Natural killer cell (primary cell): ENCODE measurements at regions not wholly inside any gene's neighbourhood (a gene's known extent, or its start where the extent isn't known, plus 50 kb on each side); places are given as distances from the start of the nearest gene placed in this dataset.
"Not testable (repeated sequence)": the region's sequence is repeated elsewhere in the genome, so short reads cannot be mapped to it uniquely, and the experiment has no call there.

ENCODE experiments used
- ATAC-seq, 3 donors: fragments of 150-1000 bp in 2 of 3; fragments of 200-7000 bp in 1 of 3; cut with Tn5 transposase; 1 replicate in 1 of 3; 2 replicates in 2 of 3; pipeline ENCODE4 v1.10.0; 2021; ENCODE audit warnings: mild to moderate bottlenecking in 2 of 3, moderate library complexity in 2 of 3
- DNase-seq, 2 donors: peaks; one replicate each; pipeline versions ENCODE4 v3.0.0 to v3.0.0-alpha.2; 2013 to 2021; ENCODE audit warnings: mixed read lengths in 1 of 2
- H3K27ac ChIP-seq: one replicate; pipeline ENCODE4 v1.5.1; 2013; ENCODE audit warnings: mild to moderate bottlenecking, low read length
- H3K27me3 ChIP-seq: one replicate; pipeline ENCODE4 v1.6.1; 2013; ENCODE audit warnings: low read length; ENCODE audit not compliant: control insufficient read depth, insufficient read depth
- H3K36me3 ChIP-seq: one replicate; pipeline ENCODE4 v1.6.1; 2013; ENCODE audit warnings: low read length; ENCODE audit not compliant: control insufficient read depth, insufficient read depth
- H3K4me1 ChIP-seq: one replicate; pipeline ENCODE4 v1.6.1; 2013; ENCODE audit warnings: low read length; ENCODE audit not compliant: control insufficient read depth, insufficient read depth
- H3K4me3 ChIP-seq: one replicate; pipeline ENCODE4 v1.5.1; 2013; ENCODE audit warnings: low read length
- H3K9me3 ChIP-seq: one replicate; pipeline ENCODE4 v1.6.1; 2013; ENCODE audit warnings: low read length; ENCODE audit not compliant: control insufficient read depth, insufficient read depth
- H3K27ac Mint-ChIP-seq, 2 donors: one replicate each; pipeline ENCODE4 v1.8.0; 2022; ENCODE audit warnings: mild to moderate bottlenecking in 2 of 2, mixed read lengths in 2 of 2, moderate library complexity in 1 of 2
- H3K27me3 Mint-ChIP-seq, 2 donors: one replicate each; pipeline ENCODE4 v1.8.0; 2022; ENCODE audit warnings: low read depth in 2 of 2, mixed read lengths in 2 of 2
- H3K36me3 Mint-ChIP-seq: one replicate; pipeline ENCODE4 v1.8.0; 2022; ENCODE audit warnings: mixed read lengths
- H3K4me1 Mint-ChIP-seq, 2 donors: one replicate each; pipeline ENCODE4 v1.8.0; 2022; ENCODE audit warnings: mixed read lengths in 2 of 2
- H3K4me3 Mint-ChIP-seq: one replicate; pipeline ENCODE4 v1.8.0; 2022; ENCODE audit warnings: mild to moderate bottlenecking, moderate library complexity, mixed read lengths
- H3K9me3 Mint-ChIP-seq, 2 donors: one replicate each; pipeline ENCODE4 v1.8.0; 2022; ENCODE audit warnings: mixed read lengths in 2 of 2
- CTCF ChIP-seq: fragments of 200-600 bp; IDR thresholded peaks from one replicate; pipeline ENCODE4 v1.8.0; 2022; ENCODE audit warnings: antibody characterized with exemption
- WGBS: methylation state at CpG from one replicate; pipeline ENCODE4 v1.1.7; 2013; ENCODE audit warnings: missing lambda C conversion rate; ENCODE audit not compliant: insufficient coverage; 5-methylcytosine and 5-hydroxymethylcytosine counted together
- intact Hi-C: fragments of 100-400 bp; cut with micrococcal nuclease; formaldehyde crosslinking; loops from one replicate; pipeline ENCODE4 v1.14.2; 2022

GRCh38 chr5:39928709-39929108 is 503.9 kb upstream of the DAB2 start:
- Mint-ChIP-seq H3K27ac (no peak overlapping the region), H3K9me3 (no peaks in the 10 kb centered on the region), H3K4me3 (no peak overlapping the region), H3K36me3 (no peaks in the 10 kb centered on the region), H3K27me3 (peaks cover 27 to 50% of the 10 kb centered on the region in 2 donors), H3K4me1 (no peaks in the 10 kb centered on the region)
- WGBS: 89% methylated on average over 6 of the region's 6 CpGs
- intact Hi-C loops: no loop called here
- Histone ChIP-seq H3K4me1 (no peaks in the 10 kb centered on the region), H3K27ac (no peak overlapping the region), H3K36me3 (no peaks in the 10 kb centered on the region), H3K4me3 (no peak overlapping the region), H3K27me3 (peaks cover 3% of the 10 kb centered on the region), H3K9me3 (no peaks in the 10 kb centered on the region)
- DNase-seq: no peak
- ATAC-seq: no peak
- no peak for TF ChIP-seq CTCF

GRCh38 chr5:39919876-39920275 is 495.1 kb upstream of the DAB2 start:
- Mint-ChIP-seq H3K9me3 (peaks cover 0 to 2% of the 10 kb centered on the region in 2 donors), H3K36me3 (no peaks in the 10 kb centered on the region), H3K4me3 (no peak overlapping the region), H3K4me1 (no peaks in the 10 kb centered on the region), H3K27me3 (peaks cover 4 to 7% of the 10 kb centered on the region in 2 donors), H3K27ac (no peak overlapping the region)
- H3K9me3 ChIP-seq: no peaks in the 10 kb centered on the region
- intact Hi-C loops: no loop called here
- WGBS: no CpG with 5 or more reads among the region's 1 CpG
- H3K27me3 ChIP-seq: no peaks in the 10 kb centered on the region
- no peak overlapping the region for H3K4me3 ChIP-seq
- DNase-seq (no peak), ATAC-seq (no peak)
- no peaks in the 10 kb centered on the region for H3K36me3 ChIP-seq
- TF ChIP-seq CTCF: no peak
- no peaks in the 10 kb centered on the region for H3K4me1 ChIP-seq
- H3K27ac ChIP-seq: no peak overlapping the region

- Mint-ChIP-seq H3K27ac (no peak overlapping the region), H3K4me1 (no peaks in the 10 kb centered on the region)
- ATAC-seq: no peak
Measured at GRCh38 chr5:39912906-39913305, 488.1 kb upstream of the DAB2 start.

GRCh38 chr5:39907267-39907951 is 482.6 kb upstream of the DAB2 start:
- H3K4me3 ChIP-seq, ATAC-seq, intact Hi-C loops, H3K36me3 ChIP-seq, H3K4me3 Mint-ChIP-seq, DNase-seq, H3K36me3 Mint-ChIP-seq, H3K4me1 ChIP-seq, H3K9me3 ChIP-seq, H3K9me3 Mint-ChIP-seq, H3K27ac ChIP-seq, H3K27ac Mint-ChIP-seq, H3K27me3 ChIP-seq, H3K4me1 Mint-ChIP-seq: not testable (repeated sequence)
- 88% methylated on average over 19 of the region's 19 CpGs for WGBS
- peaks cover 6 to 48% of the 10 kb centered on the region in 2 donors for H3K27me3 Mint-ChIP-seq

More at GRCh38 chr5:39912906-39913305, 488.1 kb upstream of the DAB2 start:
- Mint-ChIP-seq H3K36me3 (no peaks in the 10 kb centered on the region), H3K9me3 (peaks cover 0 to 2% of the 10 kb centered on the region in 2 donors), H3K27me3 (peaks cover 6 to 43% of the 10 kb centered on the region in 2 donors), H3K4me3 (no peak overlapping the region)
- Histone ChIP-seq H3K9me3 (no peaks in the 10 kb centered on the region), H3K4me1 (no peaks in the 10 kb centered on the region), H3K4me3 (no peak overlapping the region), H3K27me3 (no peaks in the 10 kb centered on the region), H3K27ac (no peak overlapping the region), H3K36me3 (no peaks in the 10 kb centered on the region)
- intact Hi-C loops: no loop called here
- DNase-seq: no peak
- TF ChIP-seq CTCF: no peak
